ENCODE measurements at regions not wholly inside any gene's neighbourhood (a gene's known extent, or its start where the extent isn't known, plus 50 kb on each side); places are given as distances from the start of the nearest gene placed in this dataset.

GRCh38 chr15:77874063-77874462, 203.4 kb downstream of the TBC1D2B start:
- TF ChIP-seq CTCF (IDR thresholded peaks at IDR 0.05; ENCODE audit: control extremely low read depth in 1 of 3, insufficient read depth in 1 of 3, low read depth in 1 of 3, low read length in 3 of 3) (no peak), SP1 (IDR thresholded peaks at IDR 0.05; ENCODE audit: low read depth, low read length) (no peak), FOSL1 (IDR thresholded peaks at IDR 0.05; ENCODE audit: insufficient read depth, low read depth, low read length) (no peak), SP2 (IDR thresholded peaks at IDR 0.05; ENCODE audit: low read length) (no peak), TCF12 (IDR thresholded peaks at IDR 0.05; ENCODE audit: low read depth, low read length) (no peak), TBP (IDR thresholded peaks at IDR 0.05; ENCODE audit: low read depth, low read length) (no peak), JUND (IDR thresholded peaks at IDR 0.05; ENCODE audit: low read length) (no peak), RAD21 (IDR thresholded peaks at IDR 0.05 in 1 of 2, conservative IDR thresholded peaks at IDR 0.05 in 1 of 2; ENCODE audit: low read depth in 2 of 2, low read length in 2 of 2) (no peak), ATF2 (IDR thresholded peaks at IDR 0.05; ENCODE audit: low read length) (no peak), CEBPB (IDR thresholded peaks at IDR 0.05; ENCODE audit: low read depth, low read length) (no peak), ZNF274 (IDR thresholded peaks at IDR 0.05; ENCODE audit: borderline replicate concordance, extremely low read depth, low read length) (no peak), CBX8 (IDR thresholded peaks at IDR 0.05; ENCODE audit: borderline replicate concordance, low read depth, low read length) (no peak)
- TF ChIP-seq, protein P1, sequence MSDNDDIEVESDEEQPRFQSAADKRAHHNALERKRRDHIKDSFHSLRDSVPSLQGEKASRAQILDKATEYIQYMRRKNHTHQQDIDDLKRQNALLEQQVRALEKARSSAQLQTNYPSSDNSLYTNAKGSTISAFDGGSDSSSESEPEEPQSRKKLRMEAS (IDR thresholded peaks at IDR 0.05) = no peak

Measured in H1 (cell line).